ENCODE measurements at regions not wholly inside any gene's neighbourhood (a gene's known extent, or its start where the extent isn't known, plus 50 kb on each side); places are given as distances from the start of the nearest gene placed in this dataset.

GRCh38 chr16:63981639-63982038, 1140.2 kb downstream of the CDH11 start:
- Histone ChIP-seq H3K9me2 (replicated peaks; ENCODE audit: control insufficient read depth, low read length) (no peaks in the 10 kb centered on the region), H3F3A (ENCODE audit: control insufficient read depth, insufficient read depth) (no peaks in the 10 kb centered on the region), H3K9me3 (ENCODE audit: control insufficient read depth, insufficient read depth, low read length) (peaks cover 3% of the 10 kb centered on the region; the same call in 1 of the 2 replicates), H4K20me1 (ENCODE audit: control insufficient read depth, insufficient read depth, low read depth, low read length) (no peaks in the 10 kb centered on the region), H3K27me3 (ENCODE audit: control insufficient read depth, low read length) (no peaks in the 10 kb centered on the region), H3K79me2 (ENCODE audit: control insufficient read depth, low read length) (no peaks in the 10 kb centered on the region), H3K4me1 (ENCODE audit: control insufficient read depth, low read length) (no peaks in the 10 kb centered on the region), H3K36me3 (ENCODE audit: control insufficient read depth, low read length) (no peaks in the 10 kb centered on the region), H3K27ac (ENCODE audit: low read depth, low read length) (no peak overlapping the region), H3K4me3 (ENCODE audit: low read length) (no peak overlapping the region), H3K4me2 (ENCODE audit: low read length) (no peak overlapping the region)
- no peak for TF ChIP-seq CTCF (IDR thresholded peaks at IDR 0.05; ENCODE audit: low read depth, low read length, poor library complexity, severe bottlenecking)
- TF ChIP-seq EZH2phosphoT487 (IDR thresholded peaks at IDR 0.05; ENCODE audit: borderline replicate concordance, low read length), result no peak

- no peak for TF ChIP-seq EZH2phosphoT487 (IDR thresholded peaks at IDR 0.05; ENCODE audit: borderline replicate concordance, low read length)
- no peak for TF ChIP-seq CTCF (IDR thresholded peaks at IDR 0.05; ENCODE audit: low read depth, low read length, poor library complexity, severe bottlenecking)
- no peaks in the 10 kb centered on the region for H3F3A ChIP-seq (ENCODE audit: control insufficient read depth, insufficient read depth)
- H3K4me1 ChIP-seq (ENCODE audit: control insufficient read depth, low read length), result no peaks in the 10 kb centered on the region
- no peaks in the 10 kb centered on the region for H3K79me2 ChIP-seq (ENCODE audit: control insufficient read depth, low read length)
- peaks cover 3% of the 10 kb centered on the region; the same call in 1 of the 2 replicates for H3K9me3 ChIP-seq (ENCODE audit: control insufficient read depth, insufficient read depth, low read length)
- no peak overlapping the region for H3K4me2 ChIP-seq (ENCODE audit: low read length)
- no peak overlapping the region for H3K4me3 ChIP-seq (ENCODE audit: low read length)
- no peaks in the 10 kb centered on the region for H3K9me2 ChIP-seq (replicated peaks; ENCODE audit: control insufficient read depth, low read length)
- H3K36me3 ChIP-seq (ENCODE audit: control insufficient read depth, low read length), result no peaks in the 10 kb centered on the region
- H4K20me1 ChIP-seq (ENCODE audit: control insufficient read depth, insufficient read depth, low read depth, low read length), result no peaks in the 10 kb centered on the region
- H3K27me3 ChIP-seq (ENCODE audit: control insufficient read depth, low read length), result no peaks in the 10 kb centered on the region
- H3K27ac ChIP-seq (ENCODE audit: low read depth, low read length), result no peak overlapping the region
Measured at GRCh38 chr16:63980763-63981162, 1141.1 kb downstream of the CDH11 start.

DNA sequence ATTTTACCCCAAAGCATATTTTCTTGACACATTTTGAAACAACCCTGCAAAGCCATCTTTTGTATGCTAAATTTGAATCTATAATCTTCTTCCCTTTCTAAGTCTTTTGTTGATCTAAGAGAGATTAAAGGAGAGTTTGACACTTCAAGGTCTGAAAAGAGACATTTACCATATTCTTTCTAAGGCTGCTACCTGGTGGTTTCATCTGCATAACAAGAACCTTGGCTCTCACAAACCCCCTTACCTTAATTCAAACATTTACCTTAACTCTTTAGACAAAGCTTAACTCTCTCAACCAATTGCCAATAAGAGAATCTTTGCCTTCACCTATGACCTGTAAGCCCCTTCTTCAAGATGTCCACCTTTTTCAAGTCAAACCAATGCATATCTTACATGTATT, 1143.6 kb downstream of the CDH11 start:
- no peak for TF ChIP-seq EZH2phosphoT487 (IDR thresholded peaks at IDR 0.05; ENCODE audit: borderline replicate concordance, low read length)
- TF ChIP-seq CTCF (IDR thresholded peaks at IDR 0.05; ENCODE audit: low read depth, low read length, poor library complexity, severe bottlenecking), result no peak
- Histone ChIP-seq H3K36me3 (ENCODE audit: control insufficient read depth, low read length) (no peaks in the 10 kb centered on the region), H3K79me2 (ENCODE audit: control insufficient read depth, low read length) (no peaks in the 10 kb centered on the region), H3F3A (ENCODE audit: control insufficient read depth, insufficient read depth) (no peaks in the 10 kb centered on the region), H3K9me3 (ENCODE audit: control insufficient read depth, insufficient read depth, low read length) (peaks cover 3% of the 10 kb centered on the region; the same call in 1 of the 2 replicates), H3K9me2 (replicated peaks; ENCODE audit: control insufficient read depth, low read length) (no peaks in the 10 kb centered on the region), H3K27me3 (ENCODE audit: control insufficient read depth, low read length) (no peaks in the 10 kb centered on the region), H3K4me1 (ENCODE audit: control insufficient read depth, low read length) (no peaks in the 10 kb centered on the region), H3K4me3 (ENCODE audit: low read length) (no peak overlapping the region), H3K27ac (ENCODE audit: low read depth, low read length) (no peak overlapping the region), H4K20me1 (ENCODE audit: control insufficient read depth, insufficient read depth, low read depth, low read length) (no peaks in the 10 kb centered on the region), H3K4me2 (ENCODE audit: low read length) (no peak overlapping the region)

DNA sequence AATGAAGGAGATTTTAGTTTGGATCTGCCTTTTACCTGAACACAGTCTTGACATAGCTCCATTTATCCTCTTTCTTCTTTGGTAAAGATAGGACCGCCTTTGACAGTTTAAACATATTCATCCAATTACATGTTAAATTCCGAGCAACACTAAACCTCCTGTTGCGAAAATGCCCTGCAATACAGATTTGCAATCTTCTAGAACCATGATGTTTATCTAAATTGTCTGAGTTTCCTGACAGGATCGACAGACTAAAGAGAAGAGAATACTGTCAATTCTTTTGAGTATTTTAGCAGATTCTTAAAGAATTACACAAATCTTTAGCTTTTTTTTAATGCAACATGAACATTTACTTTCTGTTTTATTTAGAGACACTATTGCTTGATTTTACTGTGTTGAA, 1145.5 kb downstream of the CDH11 start:
- Histone ChIP-seq H3K79me2 (ENCODE audit: control insufficient read depth, low read length) (no peaks in the 10 kb centered on the region), H3K27ac (ENCODE audit: low read depth, low read length) (no peak overlapping the region), H3K4me2 (ENCODE audit: low read length) (no peak overlapping the region), H3K4me3 (ENCODE audit: low read length) (no peak overlapping the region), H3K27me3 (ENCODE audit: control insufficient read depth, low read length) (no peaks in the 10 kb centered on the region), H3K36me3 (ENCODE audit: control insufficient read depth, low read length) (no peaks in the 10 kb centered on the region), H4K20me1 (ENCODE audit: control insufficient read depth, insufficient read depth, low read depth, low read length) (no peaks in the 10 kb centered on the region), H3F3A (ENCODE audit: control insufficient read depth, insufficient read depth) (no peaks in the 10 kb centered on the region), H3K9me3 (ENCODE audit: control insufficient read depth, insufficient read depth, low read length) (no peaks in the 10 kb centered on the region), H3K9me2 (replicated peaks; ENCODE audit: control insufficient read depth, low read length) (no peaks in the 10 kb centered on the region), H3K4me1 (ENCODE audit: control insufficient read depth, low read length) (no peaks in the 10 kb centered on the region)
- no peak for TF ChIP-seq CTCF (IDR thresholded peaks at IDR 0.05; ENCODE audit: low read depth, low read length, poor library complexity, severe bottlenecking)
- no peak for TF ChIP-seq EZH2phosphoT487 (IDR thresholded peaks at IDR 0.05; ENCODE audit: borderline replicate concordance, low read length)

Data from DOHH2 (cell line).